ENCODE measurements at regions not wholly inside any gene's neighbourhood (a gene's known extent, or its start where the extent isn't known, plus 50 kb on each side); places are given as distances from the start of the nearest gene placed in this dataset.

GRCh38 chr14:97298736-97299135, 501.6 kb downstream of the VRK1 start:
- no peak for TF ChIP-seq CTCF (IDR thresholded peaks at IDR 0.05; ENCODE audit: insufficient read depth in 1 of 2, low read depth in 1 of 2, low read length in 1 of 2, severe bottlenecking in 1 of 2, unreplicated experiment in 1 of 2)
- H3K36me3 ChIP-seq (ENCODE audit: control insufficient read depth, insufficient read depth, low read length): no peaks in the 10 kb centered on the region
- H3K27me3 ChIP-seq (replicated peaks; ENCODE audit: control insufficient read depth, insufficient read depth, low read length): no peaks in the 10 kb centered on the region; the same call in 1 of the 2 replicates
- POLR2A ChIA-PET: no interaction called here
- Mint-ChIP-seq H3K9me3 (ENCODE audit: unreplicated experiment) (no peaks in the 10 kb centered on the region), H3K27me3 (ENCODE audit: insufficient read depth, unreplicated experiment) (peaks cover 14% of the 10 kb centered on the region), H3K27ac (ENCODE audit: unreplicated experiment) (no peak overlapping the region), H3K4me3 (ENCODE audit: unreplicated experiment) (no peak overlapping the region), H3K4me1 (ENCODE audit: low read depth, unreplicated experiment) (no peaks in the 10 kb centered on the region), H3K36me3 (ENCODE audit: insufficient read depth, unreplicated experiment) (no peaks in the 10 kb centered on the region)
- CTCF ChIA-PET: no interaction called here
- BruUV-seq (replicated peaks): no TSS peak
- no peaks in the 10 kb centered on the region for H3K4me1 ChIP-seq
- no peak overlapping the region for H3K4me3 ChIP-seq (ENCODE audit: low read depth, low read length)
- intact Hi-C loops (cut with micrococcal nuclease; ENCODE audit: unreplicated experiment): no loop called here
- no peak for DNase-seq
- H3K9me3 ChIP-seq: no peaks in the 10 kb centered on the region

GRCh38 chr14:97299661-97300060, 502.5 kb downstream of the VRK1 start:
- Mint-ChIP-seq H3K4me1 (ENCODE audit: low read depth, unreplicated experiment) (no peaks in the 10 kb centered on the region), H3K27ac (ENCODE audit: unreplicated experiment) (no peak overlapping the region), H3K27me3 (ENCODE audit: insufficient read depth, unreplicated experiment) (peaks cover 14% of the 10 kb centered on the region), H3K9me3 (ENCODE audit: unreplicated experiment) (no peaks in the 10 kb centered on the region), H3K36me3 (ENCODE audit: insufficient read depth, unreplicated experiment) (no peaks in the 10 kb centered on the region), H3K4me3 (ENCODE audit: unreplicated experiment) (no peak overlapping the region)
- CTCF ChIA-PET: no interaction called here
- Histone ChIP-seq H3K36me3 (ENCODE audit: control insufficient read depth, insufficient read depth, low read length) (no peaks in the 10 kb centered on the region), H3K4me3 (ENCODE audit: low read depth, low read length) (no peak overlapping the region), H3K4me1 (no peaks in the 10 kb centered on the region), H3K9me3 (no peaks in the 10 kb centered on the region), H3K27me3 (replicated peaks; ENCODE audit: control insufficient read depth, insufficient read depth, low read length) (no peaks in the 10 kb centered on the region; the same call in 1 of the 2 replicates)
- POLR2A ChIA-PET: no interaction called here
- intact Hi-C loops (cut with micrococcal nuclease; ENCODE audit: unreplicated experiment): no loop called here
- no peak for TF ChIP-seq CTCF (IDR thresholded peaks at IDR 0.05; ENCODE audit: insufficient read depth in 1 of 2, low read depth in 1 of 2, low read length in 1 of 2, severe bottlenecking in 1 of 2, unreplicated experiment in 1 of 2)
- no peak for DNase-seq
- no TSS peak for BruUV-seq (replicated peaks)

GRCh38 chr14:97301931-97302559, 504.9 kb downstream of the VRK1 start:
- Mint-ChIP-seq H3K36me3 (ENCODE audit: insufficient read depth, unreplicated experiment) (no peaks in the 10 kb centered on the region), H3K27ac (ENCODE audit: unreplicated experiment) (no peak overlapping the region), H3K4me1 (ENCODE audit: low read depth, unreplicated experiment) (no peaks in the 10 kb centered on the region), H3K4me3 (ENCODE audit: unreplicated experiment) (no peak overlapping the region), H3K9me3 (ENCODE audit: unreplicated experiment) (no peaks in the 10 kb centered on the region), H3K27me3 (ENCODE audit: insufficient read depth, unreplicated experiment) (peaks cover 10% of the 10 kb centered on the region)
- H3K4me3 ChIP-seq (ENCODE audit: low read depth, low read length): no peak overlapping the region
- no peak for DNase-seq
- H3K4me1 ChIP-seq: no peaks in the 10 kb centered on the region
- no peak for TF ChIP-seq CTCF (IDR thresholded peaks at IDR 0.05; ENCODE audit: insufficient read depth in 1 of 2, low read depth in 1 of 2, low read length in 1 of 2, severe bottlenecking in 1 of 2, unreplicated experiment in 1 of 2)
- H3K36me3 ChIP-seq (ENCODE audit: control insufficient read depth, insufficient read depth, low read length): no peaks in the 10 kb centered on the region
- H3K27me3 ChIP-seq (replicated peaks; ENCODE audit: control insufficient read depth, insufficient read depth, low read length): no peaks in the 10 kb centered on the region; the same call in 1 of the 2 replicates
- no TSS peak for BruUV-seq (replicated peaks)
- H3K9me3 ChIP-seq: no peaks in the 10 kb centered on the region
- ChIA-PET POLR2A (no interaction called here), CTCF (no interaction called here)
- intact Hi-C loops (cut with micrococcal nuclease; ENCODE audit: unreplicated experiment): no loop called here

All from Caco-2 (cell line).